C4-2B (cell line): ENCODE measurements at regions not wholly inside any gene's neighbourhood (a gene's known extent, or its start where the extent isn't known, plus 50 kb on each side); places are given as distances from the start of the nearest gene placed in this dataset.

Experiments used
- ZFX ChIP-seq: fragments of 450-650 bp; IDR thresholded peaks from 2 replicates; pipeline ENCODE4 v1.6.1; 2017
- TF ChIP-seq, protein P1 (sequence below): fragments of 450-650 bp; conservative IDR thresholded peaks from 2 replicates; pipeline ENCODE4 v1.5.1; 2017; ENCODE audit warnings: mild to moderate bottlenecking

DNA sequence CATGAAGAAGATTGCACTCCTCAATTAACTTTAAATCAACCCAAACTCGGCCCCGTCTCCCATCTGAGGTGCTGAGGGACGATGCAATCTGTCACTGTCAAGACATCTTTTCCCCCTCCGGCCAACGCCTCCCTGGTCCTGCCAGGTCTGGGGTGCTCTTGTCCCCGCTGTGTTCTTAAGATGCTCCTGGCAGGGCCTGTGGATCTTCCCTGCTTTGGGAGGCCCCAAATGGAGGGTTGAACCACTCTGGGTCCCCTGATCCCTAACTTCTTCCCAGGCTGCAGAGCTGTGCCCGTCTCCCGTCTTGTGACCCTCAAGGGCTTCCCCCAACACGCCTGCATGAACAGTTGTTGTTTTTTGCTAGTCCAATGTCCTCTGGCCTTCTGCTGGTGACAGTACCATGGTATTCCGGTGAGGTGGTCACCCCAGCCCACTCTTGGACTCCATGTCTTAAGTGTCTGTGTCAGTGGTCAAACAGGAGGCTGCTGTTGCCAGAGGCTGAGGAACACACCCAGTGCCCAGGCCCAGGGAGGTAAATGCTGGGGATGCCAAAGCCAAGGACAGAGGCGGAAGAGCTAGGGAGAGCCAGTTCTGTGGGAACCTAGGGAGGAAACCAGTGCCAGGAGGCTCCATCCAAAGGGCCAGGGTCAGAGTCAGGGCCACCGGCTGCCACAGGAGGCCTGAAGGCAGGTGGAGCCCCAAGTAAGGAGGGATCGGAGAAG is 70.6 kb upstream of the SHANK2 start:
- TF ChIP-seq, protein P1, sequence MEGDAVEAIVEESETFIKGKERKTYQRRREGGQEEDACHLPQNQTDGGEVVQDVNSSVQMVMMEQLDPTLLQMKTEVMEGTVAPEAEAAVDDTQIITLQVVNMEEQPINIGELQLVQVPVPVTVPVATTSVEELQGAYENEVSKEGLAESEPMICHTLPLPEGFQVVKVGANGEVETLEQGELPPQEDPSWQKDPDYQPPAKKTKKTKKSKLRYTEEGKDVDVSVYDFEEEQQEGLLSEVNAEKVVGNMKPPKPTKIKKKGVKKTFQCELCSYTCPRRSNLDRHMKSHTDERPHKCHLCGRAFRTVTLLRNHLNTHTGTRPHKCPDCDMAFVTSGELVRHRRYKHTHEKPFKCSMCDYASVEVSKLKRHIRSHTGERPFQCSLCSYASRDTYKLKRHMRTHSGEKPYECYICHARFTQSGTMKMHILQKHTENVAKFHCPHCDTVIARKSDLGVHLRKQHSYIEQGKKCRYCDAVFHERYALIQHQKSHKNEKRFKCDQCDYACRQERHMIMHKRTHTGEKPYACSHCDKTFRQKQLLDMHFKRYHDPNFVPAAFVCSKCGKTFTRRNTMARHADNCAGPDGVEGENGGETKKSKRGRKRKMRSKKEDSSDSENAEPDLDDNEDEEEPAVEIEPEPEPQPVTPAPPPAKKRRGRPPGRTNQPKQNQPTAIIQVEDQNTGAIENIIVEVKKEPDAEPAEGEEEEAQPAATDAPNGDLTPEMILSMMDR: no peak
- no peak for TF ChIP-seq ZFX
